ENCODE measurements at regions not wholly inside any gene's neighbourhood (a gene's known extent, or its start where the extent isn't known, plus 50 kb on each side); places are given as distances from the start of the nearest gene placed in this dataset.

DNA sequence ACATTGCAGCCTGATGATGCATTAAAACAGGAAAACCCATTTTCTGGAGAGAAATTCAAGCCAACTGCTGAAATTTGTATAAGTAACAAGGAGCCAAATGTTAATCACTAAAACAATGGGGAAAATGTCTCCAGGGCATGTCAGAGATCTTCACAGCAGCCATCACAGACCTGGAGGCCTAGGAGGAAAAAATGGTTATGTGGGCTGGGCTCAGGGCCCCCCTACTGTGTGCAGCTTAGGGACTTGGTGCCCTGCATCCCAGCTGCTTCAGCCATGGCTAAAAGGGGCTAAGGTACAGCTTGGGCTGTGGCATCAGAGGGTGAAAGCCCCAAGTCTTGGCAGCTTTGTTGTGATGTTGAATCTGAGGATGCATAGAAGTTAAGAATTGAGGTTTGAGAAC, 479.8 kb downstream of the BCKDHB start (continued):
- TF ChIP-seq, protein P1, sequence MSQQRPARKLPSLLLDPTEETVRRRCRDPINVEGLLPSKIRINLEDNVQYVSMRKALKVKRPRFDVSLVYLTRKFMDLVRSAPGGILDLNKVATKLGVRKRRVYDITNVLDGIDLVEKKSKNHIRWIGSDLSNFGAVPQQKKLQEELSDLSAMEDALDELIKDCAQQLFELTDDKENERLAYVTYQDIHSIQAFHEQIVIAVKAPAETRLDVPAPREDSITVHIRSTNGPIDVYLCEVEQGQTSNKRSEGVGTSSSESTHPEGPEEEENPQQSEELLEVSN (IDR thresholded peaks at IDR 0.05): no peak
- TF ChIP-seq, protein P2, sequence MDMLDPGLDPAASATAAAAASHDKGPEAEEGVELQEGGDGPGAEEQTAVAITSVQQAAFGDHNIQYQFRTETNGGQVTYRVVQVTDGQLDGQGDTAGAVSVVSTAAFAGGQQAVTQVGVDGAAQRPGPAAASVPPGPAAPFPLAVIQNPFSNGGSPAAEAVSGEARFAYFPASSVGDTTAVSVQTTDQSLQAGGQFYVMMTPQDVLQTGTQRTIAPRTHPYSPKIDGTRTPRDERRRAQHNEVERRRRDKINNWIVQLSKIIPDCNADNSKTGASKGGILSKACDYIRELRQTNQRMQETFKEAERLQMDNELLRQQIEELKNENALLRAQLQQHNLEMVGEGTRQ (IDR thresholded peaks at IDR 0.05; ENCODE audit: low read length): no peak
- TF ChIP-seq SRF (IDR thresholded peaks at IDR 0.05; ENCODE audit: low read depth, low read length): no peak

Data from H1 (cell line).